Gastroesophageal sphincter (tissue), 3 donors: ENCODE measurements at regions not wholly inside any gene's neighbourhood (a gene's known extent, or its start where the extent isn't known, plus 50 kb on each side); places are given as distances from the start of the nearest gene placed in this dataset.

ENCODE experiments used
- EP300 ChIP-seq: sonication (generic); formaldehyde crosslinking; IDR thresholded peaks from one replicate; pipeline ENCODE4 v1.6.1; 2017; ENCODE audit warnings: antibody characterized with exemption, mild to moderate bottlenecking
- POLR2A ChIP-seq, 2 donors: fragments of 450-650 bp; IDR thresholded peaks; one replicate each; pipeline ENCODE4 v1.6.1; 2017; ENCODE audit warnings: antibody characterized with exemption in 2 of 2, mild to moderate bottlenecking in 2 of 2, moderate library complexity in 1 of 2
- POLR2AphosphoS5 ChIP-seq: sonication (generic); formaldehyde crosslinking; IDR thresholded peaks from one replicate; pipeline ENCODE4 v1.6.1; 2017; ENCODE audit warnings: antibody characterized with exemption
- TF ChIP-seq, protein P1 (sequence below), 4 experiments: fragments of 200-600 bp in 2 of 4; fragments of 450-650 bp in 2 of 4; sonication (generic) in 1 of 4; IDR thresholded peaks; one replicate each; pipeline ENCODE4 v1.5.1; 2017 to 2019; ENCODE audit warnings: antibody characterized with exemption in 4 of 4, mild to moderate bottlenecking in 2 of 4, moderate library complexity in 2 of 4

- TF ChIP-seq, protein P1, sequence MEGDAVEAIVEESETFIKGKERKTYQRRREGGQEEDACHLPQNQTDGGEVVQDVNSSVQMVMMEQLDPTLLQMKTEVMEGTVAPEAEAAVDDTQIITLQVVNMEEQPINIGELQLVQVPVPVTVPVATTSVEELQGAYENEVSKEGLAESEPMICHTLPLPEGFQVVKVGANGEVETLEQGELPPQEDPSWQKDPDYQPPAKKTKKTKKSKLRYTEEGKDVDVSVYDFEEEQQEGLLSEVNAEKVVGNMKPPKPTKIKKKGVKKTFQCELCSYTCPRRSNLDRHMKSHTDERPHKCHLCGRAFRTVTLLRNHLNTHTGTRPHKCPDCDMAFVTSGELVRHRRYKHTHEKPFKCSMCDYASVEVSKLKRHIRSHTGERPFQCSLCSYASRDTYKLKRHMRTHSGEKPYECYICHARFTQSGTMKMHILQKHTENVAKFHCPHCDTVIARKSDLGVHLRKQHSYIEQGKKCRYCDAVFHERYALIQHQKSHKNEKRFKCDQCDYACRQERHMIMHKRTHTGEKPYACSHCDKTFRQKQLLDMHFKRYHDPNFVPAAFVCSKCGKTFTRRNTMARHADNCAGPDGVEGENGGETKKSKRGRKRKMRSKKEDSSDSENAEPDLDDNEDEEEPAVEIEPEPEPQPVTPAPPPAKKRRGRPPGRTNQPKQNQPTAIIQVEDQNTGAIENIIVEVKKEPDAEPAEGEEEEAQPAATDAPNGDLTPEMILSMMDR (IDR thresholded peaks at IDR 0.05) = no peak
- TF ChIP-seq EP300 = no peak
- TF ChIP-seq POLR2AphosphoS5 = no peak
- no peak for TF ChIP-seq POLR2A (IDR thresholded peaks at IDR 0.05)
These were observed 147.5 kb upstream of the FSCB start for GRCh38 chr14:44654591-44654990.
